Dermis blood vessel endothelial cell (primary cell): ENCODE measurements at regions not wholly inside any gene's neighbourhood (a gene's known extent, or its start where the extent isn't known, plus 50 kb on each side); places are given as distances from the start of the nearest gene placed in this dataset.

ENCODE experiments used
- DNase-seq: peaks from one replicate; pipeline ENCODE4 v3.0.0; 2010

- DNase-seq, result no peak
Measured at GRCh38 chr6:118761645-118762044, 110.3 kb upstream of the CEP85L start.

GRCh38 chr6:118758946-118759345, 107.6 kb upstream of the CEP85L start:
- DNase-seq, result no peak

- DNase-seq, result no peak
Measured at GRCh38 chr6:118755941-118756646, 104.7 kb upstream of the CEP85L start.

GRCh38 chr6:118752803-118753202, 101.4 kb upstream of the CEP85L start:
- DNase-seq, result no peak

GRCh38 chr6:118751072-118751471, 99.7 kb upstream of the CEP85L start:
- no peak for DNase-seq

- DNase-seq, result no peak
Measured at GRCh38 chr6:118750143-118750542, 98.8 kb upstream of the CEP85L start.

GRCh38 chr6:118748311-118749062, 97.1 kb upstream of the CEP85L start:
- peak; percentile 29 for DNase-seq

GRCh38 chr6:118746825-118747174, 95.4 kb upstream of the CEP85L start:
- no peak for DNase-seq

GRCh38 chr6:118746145-118746824, 94.9 kb upstream of the CEP85L start:
- no peak for DNase-seq

- DNase-seq, result no peak
Measured at GRCh38 chr6:118745156-118745555, 93.8 kb upstream of the CEP85L start.

- DNase-seq, result no peak
Measured at GRCh38 chr6:118744261-118744941, 93.0 kb upstream of the CEP85L start.

GRCh38 chr6:118743746-118744145, 92.4 kb upstream of the CEP85L start:
- DNase-seq, result no peak

- no peak for DNase-seq
Measured at GRCh38 chr6:118740372-118740771, 89.0 kb upstream of the CEP85L start.

GRCh38 chr6:118739696-118740353, 88.4 kb upstream of the CEP85L start:
- no peak for DNase-seq

- no peak for DNase-seq
Measured at GRCh38 chr6:118736440-118736839, 85.0 kb upstream of the CEP85L start.

- peak; percentile 37 for DNase-seq
Measured at GRCh38 chr6:118735320-118735719, 83.9 kb upstream of the CEP85L start.

- DNase-seq, result no peak
Measured at GRCh38 chr6:118725944-118726343, 74.6 kb upstream of the CEP85L start.

- no peak for DNase-seq
Measured at GRCh38 chr6:118724211-118724610, 72.8 kb upstream of the CEP85L start.

GRCh38 chr6:118722829-118723813, 71.7 kb upstream of the CEP85L start:
- no peak for DNase-seq

GRCh38 chr6:118720125-118720473, 68.7 kb upstream of the CEP85L start:
- no peak for DNase-seq

GRCh38 chr6:118719351-118720124, 68.1 kb upstream of the CEP85L start:
- DNase-seq, result no peak
